GM12875 (cell line): ENCODE measurements at regions not wholly inside any gene's neighbourhood (a gene's known extent, or its start where the extent isn't known, plus 50 kb on each side); places are given as distances from the start of the nearest gene placed in this dataset.

Experiments used
- H3K4me3 ChIP-seq: one replicate; pipeline ENCODE4 v1.5.1; 2011; ENCODE audit warnings: low read depth, low read length, control low read depth
- CTCF ChIP-seq: IDR thresholded peaks from 2 replicates; pipeline ENCODE4 v1.5.1; 2011; ENCODE audit warnings: low read depth, mild to moderate bottlenecking, control low read depth, inconsistent platforms, low read length, moderate library complexity, borderline replicate concordance; ENCODE audit not compliant: insufficient read depth

GRCh38 chr18:25764777-25765176, 325.6 kb downstream of the SS18 start:
- no peak for TF ChIP-seq CTCF
- H3K4me3 ChIP-seq: no peak overlapping the region

GRCh38 chr18:25759111-25759510, 331.3 kb downstream of the SS18 start:
- TF ChIP-seq CTCF: no peak
- no peak overlapping the region for H3K4me3 ChIP-seq

- TF ChIP-seq CTCF: no peak
- H3K4me3 ChIP-seq: no peak overlapping the region
Observed at GRCh38 chr18:25743646-25744151, 346.7 kb downstream of the SS18 start.

GRCh38 chr18:25739376-25739775, 351.0 kb downstream of the SS18 start:
- no peak overlapping the region for H3K4me3 ChIP-seq
- TF ChIP-seq CTCF: no peak

- TF ChIP-seq CTCF: no peak
- no peak overlapping the region for H3K4me3 ChIP-seq
Observed at GRCh38 chr18:25737710-25738311, 352.6 kb downstream of the SS18 start.

GRCh38 chr18:25736516-25736915, 353.9 kb downstream of the SS18 start:
- H3K4me3 ChIP-seq: no peak overlapping the region
- no peak for TF ChIP-seq CTCF

- no peak overlapping the region for H3K4me3 ChIP-seq
Observed at GRCh38 chr18:25735459-25735858, 355.0 kb downstream of the SS18 start.

More at GRCh38 chr18:25735459-25735858, 355.0 kb downstream of the SS18 start:
- no peak for TF ChIP-seq CTCF
